Stimulated activated CD4-positive, alpha-beta T cell treated with anti-CD3 and anti-CD28 coated beads, Interleukin-2, amount 100 ng/mL, for 24 hours (primary cell): ENCODE measurements at regions not wholly inside any gene's neighbourhood (a gene's known extent, or its start where the extent isn't known, plus 50 kb on each side); places are given as distances from the start of the nearest gene placed in this dataset.
"Not testable (repeated sequence)": the region's sequence is repeated elsewhere in the genome, so short reads cannot be mapped to it uniquely, and the experiment has no call there.

Source experiments
- DNase-seq, 2 donors: peaks; one replicate each; pipeline ENCODE4 v3.0.0-alpha.2; 2020

- DNase-seq: no peak
Observed at GRCh38 chr4:132557660-132558059, 591.4 kb upstream of the PCDH10 start.

GRCh38 chr4:132564920-132565319, 584.2 kb upstream of the PCDH10 start:
- DNase-seq: no peak

- no peak for DNase-seq
Observed at GRCh38 chr4:132565542-132565941, 583.6 kb upstream of the PCDH10 start.

- no peak for DNase-seq
Observed at GRCh38 chr4:132572210-132572609, 576.9 kb upstream of the PCDH10 start.

GRCh38 chr4:132587626-132588025, 561.5 kb upstream of the PCDH10 start:
- DNase-seq: no peak

GRCh38 chr4:132592340-132592739, 556.8 kb upstream of the PCDH10 start:
- DNase-seq: no peak

- DNase-seq: no peak
Observed at GRCh38 chr4:132592850-132593249, 556.2 kb upstream of the PCDH10 start.

GRCh38 chr4:132593717-132594400, 555.2 kb upstream of the PCDH10 start:
- no peak for DNase-seq

GRCh38 chr4:132596186-132596585, 552.9 kb upstream of the PCDH10 start:
- DNase-seq: no peak

- no peak for DNase-seq
Observed at GRCh38 chr4:132605551-132605950, 543.5 kb upstream of the PCDH10 start.

GRCh38 chr4:132614682-132615081, 534.4 kb upstream of the PCDH10 start:
- no peak for DNase-seq

- DNase-seq: no peak
Observed at GRCh38 chr4:132619968-132620367, 529.1 kb upstream of the PCDH10 start.

GRCh38 chr4:132642016-132642817, 506.9 kb upstream of the PCDH10 start:
- no peak for DNase-seq

- no peak for DNase-seq
Observed at GRCh38 chr4:132646186-132646585, 502.9 kb upstream of the PCDH10 start.

GRCh38 chr4:132651196-132651595, 497.9 kb upstream of the PCDH10 start:
- DNase-seq: no peak

- no peak for DNase-seq
Observed at GRCh38 chr4:132660181-132660580, 488.9 kb upstream of the PCDH10 start.

GRCh38 chr4:132662456-132662855, 486.6 kb upstream of the PCDH10 start:
- no peak for DNase-seq

GRCh38 chr4:132669786-132670185, 479.3 kb upstream of the PCDH10 start:
- no peak for DNase-seq

- no peak for DNase-seq
Observed at GRCh38 chr4:132670557-132670956, 478.5 kb upstream of the PCDH10 start.

GRCh38 chr4:132683957-132684356, 465.1 kb upstream of the PCDH10 start:
- DNase-seq: no peak

- no peak for DNase-seq
Observed at GRCh38 chr4:132691026-132691425, 458.1 kb upstream of the PCDH10 start.

- no peak for DNase-seq
Observed at GRCh38 chr4:132691668-132692067, 457.4 kb upstream of the PCDH10 start.

GRCh38 chr4:132694775-132695174, 454.3 kb upstream of the PCDH10 start:
- DNase-seq: no peak

GRCh38 chr4:132697505-132697904, 451.6 kb upstream of the PCDH10 start:
- not testable (repeated sequence) for DNase-seq

- no peak for DNase-seq
Observed at GRCh38 chr4:132707955-132708354, 441.1 kb upstream of the PCDH10 start.
